NT2/D1 (cell line): ENCODE measurements at regions not wholly inside any gene's neighbourhood (a gene's known extent, or its start where the extent isn't known, plus 50 kb on each side); places are given as distances from the start of the nearest gene placed in this dataset.

Source experiments
- DNase-seq: peaks from one replicate; pipeline ENCODE4 v3.0.0-alpha.2; 2011; ENCODE audit warnings: low read depth, low spot score
- H3K27me3 ChIP-seq: 2 replicates; pipeline ENCODE4 v1.6.0; 2011; ENCODE audit warnings: mild to moderate bottlenecking; ENCODE audit not compliant: insufficient read length, insufficient read depth
- H3K36me3 ChIP-seq: 2 replicates; pipeline ENCODE4 v1.6.1; 2011; ENCODE audit warnings: mild to moderate bottlenecking, low read length, mixed read lengths; ENCODE audit not compliant: insufficient read depth, insufficient read length
- H3K4me1 ChIP-seq: 2 replicates; pipeline ENCODE4 v1.5.1; 2011; ENCODE audit not compliant: insufficient read depth, insufficient read length
- H3K4me3 ChIP-seq: 2 replicates; pipeline ENCODE4 v1.5.1; 2011; ENCODE audit warnings: low read depth; ENCODE audit not compliant: insufficient read length
- H3K9ac ChIP-seq: 2 replicates; pipeline ENCODE4 v1.6.0; 2011; ENCODE audit warnings: low read depth; ENCODE audit not compliant: insufficient read length
- H3K9me3 ChIP-seq: 2 replicates; pipeline ENCODE4 v1.5.1; 2011; ENCODE audit warnings: mild to moderate bottlenecking, low read length; ENCODE audit not compliant: insufficient read depth
- SUZ12 ChIP-seq: IDR thresholded peaks from 2 replicates; pipeline ENCODE4 v1.6.1; 2011; ENCODE audit not compliant: insufficient read length, insufficient read depth; ENCODE audit errors: extremely low read depth
- YY1 ChIP-seq: IDR thresholded peaks from 2 replicates; pipeline ENCODE4 v1.6.1; 2011; ENCODE audit not compliant: insufficient read length, insufficient read depth
- ZNF274 ChIP-seq: IDR thresholded peaks from 2 replicates; pipeline ENCODE4 v1.6.1; 2011; ENCODE audit warnings: mild to moderate bottlenecking, low read depth, low read length

DNA sequence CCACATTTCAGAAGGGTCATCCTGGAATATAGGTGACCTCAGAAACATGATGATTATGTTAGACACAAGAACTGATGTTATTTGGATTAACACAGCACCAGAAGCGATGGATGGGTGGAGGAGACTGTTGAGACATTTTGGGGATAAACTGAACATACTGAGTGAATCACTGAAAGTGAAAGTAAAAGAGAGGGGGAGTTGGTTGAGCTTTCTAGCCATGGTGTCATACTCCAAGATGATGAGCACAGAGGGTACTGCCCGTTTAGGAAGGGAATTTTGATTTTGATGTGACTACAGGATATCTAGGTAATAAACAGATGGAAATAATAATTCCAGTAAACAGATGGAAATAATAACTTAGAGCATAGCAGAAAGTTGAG, 248.0 kb upstream of the NPY start:
- TF ChIP-seq ZNF274: no peak
- no peak for TF ChIP-seq SUZ12
- no peak for TF ChIP-seq YY1
- no peak for DNase-seq
- Histone ChIP-seq H3K36me3 (no peaks in the 10 kb centered on the region), H3K9me3 (no peaks in the 10 kb centered on the region), H3K4me3 (no peak overlapping the region), H3K9ac (no peak overlapping the region), H3K4me1 (no peaks in the 10 kb centered on the region), H3K27me3 (no peaks in the 10 kb centered on the region)

DNA sequence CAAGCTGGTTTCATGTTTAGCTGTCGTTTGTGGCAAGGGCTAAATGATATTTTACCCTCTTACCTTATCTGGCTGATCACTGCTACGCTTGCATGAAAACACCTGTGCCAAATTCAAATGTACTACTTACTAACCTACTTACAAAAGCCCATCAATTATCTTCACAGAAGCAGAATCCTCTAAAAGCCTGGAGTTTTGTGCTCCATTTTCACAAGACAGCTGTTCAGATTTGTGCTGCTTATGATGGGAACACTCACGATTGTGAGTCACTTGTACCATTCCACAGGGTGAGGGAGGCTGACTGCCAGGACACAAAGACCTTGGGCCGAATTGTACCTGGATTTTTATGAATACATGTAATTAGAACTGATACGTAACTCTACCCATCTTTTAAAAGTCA, 245.0 kb upstream of the NPY start:
- H3K36me3 ChIP-seq: no peaks in the 10 kb centered on the region
- H3K27me3 ChIP-seq: no peaks in the 10 kb centered on the region
- H3K4me1 ChIP-seq: no peaks in the 10 kb centered on the region
- no peak for DNase-seq
- no peak overlapping the region for H3K9ac ChIP-seq
- TF ChIP-seq ZNF274 (no peak), YY1 (no peak), SUZ12 (no peak)
- H3K4me3 ChIP-seq: no peak overlapping the region
- H3K9me3 ChIP-seq: no peaks in the 10 kb centered on the region

DNA sequence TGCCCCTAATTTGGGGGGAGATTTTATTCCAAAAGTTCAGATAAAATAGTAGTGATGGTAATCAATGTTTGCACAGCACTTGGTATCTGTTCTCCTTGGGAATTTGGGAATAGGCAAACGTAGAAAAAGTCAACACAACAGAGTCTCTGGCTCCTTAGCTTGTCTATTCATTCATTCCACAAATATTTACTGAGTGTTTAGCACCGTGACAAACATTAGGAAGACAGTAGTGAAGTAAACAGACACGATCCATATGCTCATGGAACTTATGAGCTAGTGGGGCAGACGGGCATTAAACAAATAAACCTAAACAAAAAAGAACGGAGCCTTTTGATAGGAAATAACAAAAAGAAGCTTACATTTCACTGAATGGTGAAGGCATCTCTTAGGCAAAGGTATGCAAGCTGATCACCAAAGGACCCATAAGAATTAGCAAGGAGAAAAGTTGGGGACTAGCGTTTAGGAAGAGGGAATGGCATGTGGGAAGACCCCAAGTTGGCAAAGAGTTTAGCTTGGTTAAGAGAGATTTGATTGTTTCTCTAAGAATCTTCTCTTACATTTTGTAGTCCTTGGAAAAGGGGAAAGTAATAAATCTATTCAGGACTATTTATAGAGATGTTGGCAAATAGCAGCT, 243.9 kb upstream of the NPY start:
- no peaks in the 10 kb centered on the region for H3K36me3 ChIP-seq
- TF ChIP-seq ZNF274 (no peak), YY1 (no peak), SUZ12 (no peak)
- H3K4me3 ChIP-seq: no peak overlapping the region
- H3K27me3 ChIP-seq: no peaks in the 10 kb centered on the region
- no peak for DNase-seq
- peaks cover 9% of the 10 kb centered on the region for H3K9me3 ChIP-seq
- no peaks in the 10 kb centered on the region for H3K4me1 ChIP-seq
- no peak overlapping the region for H3K9ac ChIP-seq

DNA sequence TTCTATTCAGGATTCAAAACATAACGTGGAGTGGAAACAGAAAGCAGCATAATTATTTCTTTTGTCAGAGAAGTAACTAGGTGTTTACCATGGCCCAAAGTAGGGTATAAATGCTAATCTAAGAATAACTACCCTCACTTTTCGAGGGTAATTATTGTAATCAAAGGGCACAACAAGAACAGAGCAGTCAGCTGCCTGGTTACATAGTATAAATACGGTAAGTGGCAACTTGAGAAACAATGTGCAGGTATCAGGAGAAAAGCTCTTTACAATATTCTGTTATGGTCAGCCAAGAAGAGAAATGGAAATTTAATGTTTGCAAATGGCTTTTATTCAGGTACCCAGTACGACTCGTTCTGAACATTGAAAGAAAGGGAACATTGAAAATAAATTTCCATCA, 242.0 kb upstream of the NPY start:
- H3K27me3 ChIP-seq: no peaks in the 10 kb centered on the region
- no peaks in the 10 kb centered on the region for H3K4me1 ChIP-seq
- H3K9me3 ChIP-seq: peaks cover 9% of the 10 kb centered on the region
- H3K4me3 ChIP-seq: no peak overlapping the region
- no peaks in the 10 kb centered on the region for H3K36me3 ChIP-seq
- no peak for DNase-seq
- TF ChIP-seq ZNF274 (no peak), YY1 (no peak), SUZ12 (no peak)
- no peak overlapping the region for H3K9ac ChIP-seq

DNA sequence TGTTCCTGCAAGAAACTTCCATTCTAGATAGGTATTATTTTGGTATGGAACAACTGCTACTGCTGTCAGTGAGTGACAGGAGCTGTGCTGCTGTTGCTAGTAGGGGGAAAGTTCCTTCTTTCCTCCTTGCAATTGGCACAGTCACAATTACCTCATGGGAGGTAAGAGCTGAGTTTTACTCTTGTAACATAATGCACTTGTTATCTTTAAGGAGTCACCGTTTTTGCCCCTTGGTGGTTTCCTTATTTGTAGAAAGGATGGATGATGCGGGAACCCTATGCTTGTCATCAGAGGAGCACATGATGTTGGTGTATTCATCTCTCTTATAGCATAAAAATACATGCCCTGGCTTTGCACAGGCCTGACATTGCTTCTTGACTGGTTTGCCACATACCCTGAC, 234.7 kb upstream of the NPY start:
- Histone ChIP-seq H3K9ac (no peak overlapping the region), H3K36me3 (no peaks in the 10 kb centered on the region), H3K9me3 (peaks cover 9% of the 10 kb centered on the region), H3K4me1 (no peaks in the 10 kb centered on the region), H3K27me3 (peaks cover 4% of the 10 kb centered on the region), H3K4me3 (no peak overlapping the region)
- no peak for TF ChIP-seq YY1
- no peak for TF ChIP-seq SUZ12
- no peak for TF ChIP-seq ZNF274
- DNase-seq: no peak

DNA sequence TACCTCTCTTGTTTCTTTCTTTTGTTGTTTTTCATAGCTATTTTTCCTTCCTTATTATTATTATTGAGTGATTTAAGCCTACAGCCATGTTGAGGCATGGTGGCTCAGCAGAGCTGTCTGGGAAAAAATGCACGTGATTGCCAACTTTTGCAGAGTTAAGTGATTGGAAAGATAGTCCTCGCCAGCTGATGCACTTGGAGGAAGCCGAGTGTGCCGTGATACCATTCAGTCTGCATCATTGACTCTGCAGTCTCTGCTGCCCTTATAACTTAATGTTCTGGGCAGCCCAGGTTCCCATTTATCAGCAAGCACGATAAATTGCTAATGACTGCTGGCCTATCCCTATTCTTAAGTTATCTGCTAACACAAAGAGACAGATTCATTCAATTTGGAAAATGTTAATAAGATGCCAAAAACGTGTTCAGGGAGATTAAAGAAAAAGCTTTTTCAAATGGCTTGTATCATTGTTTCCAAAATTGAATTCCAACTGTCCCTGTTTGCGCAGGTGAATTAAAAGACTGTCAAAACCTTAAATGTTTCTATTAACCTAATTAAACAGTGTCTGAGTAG, 232.9 kb upstream of the NPY start:
- Histone ChIP-seq H3K9me3 (no peaks in the 10 kb centered on the region), H3K9ac (no peak overlapping the region), H3K4me3 (no peak overlapping the region), H3K4me1 (no peaks in the 10 kb centered on the region), H3K36me3 (no peaks in the 10 kb centered on the region), H3K27me3 (peaks cover 4% of the 10 kb centered on the region)
- DNase-seq: no peak
- no peak for TF ChIP-seq YY1

DNA sequence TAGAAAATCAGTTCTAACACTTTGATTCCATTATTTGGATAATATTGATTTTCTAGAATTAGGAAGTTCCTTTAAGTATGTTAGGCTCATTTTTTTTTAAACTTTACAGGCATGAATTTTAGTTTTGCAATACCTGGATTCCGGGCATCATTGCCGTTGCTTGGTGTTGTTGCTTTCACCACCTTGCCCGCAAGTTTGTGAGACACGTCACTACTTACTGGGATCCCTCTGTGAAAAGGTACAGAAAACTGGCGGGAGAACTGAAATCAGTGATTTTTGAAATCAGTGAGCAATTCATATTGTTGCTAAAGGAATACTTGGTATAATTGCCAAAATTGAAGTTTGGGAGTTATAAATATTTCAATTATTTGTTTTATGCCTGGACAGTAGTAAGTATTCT, 232.3 kb upstream of the NPY start:
- Histone ChIP-seq H3K27me3 (peaks cover 4% of the 10 kb centered on the region), H3K36me3 (no peaks in the 10 kb centered on the region), H3K4me3 (no peak overlapping the region), H3K9ac (no peak overlapping the region), H3K4me1 (no peaks in the 10 kb centered on the region), H3K9me3 (no peaks in the 10 kb centered on the region)
- TF ChIP-seq YY1 (no peak), ZNF274 (no peak), SUZ12 (no peak)
- no peak for DNase-seq
